HG03457 (cell line): ENCODE measurements at regions not wholly inside any gene's neighbourhood (a gene's known extent, or its start where the extent isn't known, plus 50 kb on each side); places are given as distances from the start of the nearest gene placed in this dataset.
A peak's percentile ranks its signal among the peaks of the same experiment; 100 is the strongest.
"Not testable (repeated sequence)": the region's sequence is repeated elsewhere in the genome, so short reads cannot be mapped to it uniquely, and the experiment has no call there.

Experiments
- ATAC-seq: cut with Tn5 transposase; IDR thresholded peaks from one replicate; pipeline ENCODE4 v1.9.1; 2021; ENCODE audit warnings: moderate number of reproducible peaks; ENCODE audit not compliant: unreplicated experiment

GRCh38 chr4:124846306-124846705 is 133.8 kb upstream of the ANKRD50 start:
- ATAC-seq: no peak

- no peak for ATAC-seq
Observed at GRCh38 chr4:124839786-124840390, 127.4 kb upstream of the ANKRD50 start.

- no peak for ATAC-seq
Observed at GRCh38 chr4:124833831-124834505, 121.4 kb upstream of the ANKRD50 start.

GRCh38 chr4:124828382-124828781 is 115.8 kb upstream of the ANKRD50 start:
- ATAC-seq: no peak

GRCh38 chr4:124817531-124817930 is 105.0 kb upstream of the ANKRD50 start:
- ATAC-seq: no peak

- ATAC-seq: not testable (repeated sequence)
Observed at GRCh38 chr4:124812203-124812602, 99.7 kb upstream of the ANKRD50 start.

GRCh38 chr4:124810827-124811226 is 98.3 kb upstream of the ANKRD50 start:
- ATAC-seq: no peak

- ATAC-seq: no peak
Observed at GRCh38 chr4:124807421-124807820, 94.9 kb upstream of the ANKRD50 start.

- ATAC-seq: no peak
Observed at GRCh38 chr4:124806403-124806802, 93.9 kb upstream of the ANKRD50 start.

- ATAC-seq: peak; percentile 86
Observed at GRCh38 chr4:124804584-124804983, 92.1 kb upstream of the ANKRD50 start.

GRCh38 chr4:124804041-124804440 is 91.5 kb upstream of the ANKRD50 start:
- ATAC-seq: no peak

- peak; percentile 52 for ATAC-seq
Observed at GRCh38 chr4:124803641-124804040, 91.1 kb upstream of the ANKRD50 start.

- no peak for ATAC-seq
Observed at GRCh38 chr4:124803026-124803425, 90.5 kb upstream of the ANKRD50 start.

GRCh38 chr4:124797223-124797622 is 84.7 kb upstream of the ANKRD50 start:
- no peak for ATAC-seq

- ATAC-seq: no peak
Observed at GRCh38 chr4:124790471-124790870, 77.9 kb upstream of the ANKRD50 start.

GRCh38 chr4:124786634-124787033 is 74.1 kb upstream of the ANKRD50 start:
- no peak for ATAC-seq

GRCh38 chr4:124785645-124786044 is 73.1 kb upstream of the ANKRD50 start:
- ATAC-seq: no peak

GRCh38 chr4:124783847-124784246 is 71.3 kb upstream of the ANKRD50 start:
- ATAC-seq: no peak

- ATAC-seq: no peak
Observed at GRCh38 chr4:124777007-124777406, 64.5 kb upstream of the ANKRD50 start.

GRCh38 chr4:124768596-124769365 is 56.2 kb upstream of the ANKRD50 start:
- no peak for ATAC-seq

- no peak for ATAC-seq
Observed at GRCh38 chr4:124762956-124763355, 50.4 kb upstream of the ANKRD50 start.
